ENCODE measurements at regions not wholly inside any gene's neighbourhood (a gene's known extent, or its start where the extent isn't known, plus 50 kb on each side); places are given as distances from the start of the nearest gene placed in this dataset.

DNA sequence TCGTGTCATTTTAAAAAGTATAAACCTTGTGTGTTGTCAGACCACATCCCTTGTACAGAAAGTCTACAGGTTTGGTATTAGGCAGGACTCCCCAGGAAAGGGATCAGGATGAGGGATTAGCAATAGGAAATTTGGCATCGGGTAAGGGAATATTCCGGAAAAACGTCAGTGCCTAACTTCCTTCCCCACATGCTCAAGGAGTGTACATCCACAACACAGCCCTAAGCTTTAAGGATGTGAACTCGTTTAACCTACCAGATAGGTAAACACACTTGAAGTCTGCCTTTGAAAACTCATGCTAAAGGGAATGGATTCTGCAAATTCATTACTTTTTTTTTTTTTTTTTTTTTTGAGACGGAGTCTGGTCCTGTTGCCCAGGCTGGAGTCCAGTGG is 194.9 kb downstream of the SKIDA1 start:
- TF ChIP-seq ZFX (IDR thresholded peaks at IDR 0.05; ENCODE audit: borderline replicate concordance): no peak
- TF ChIP-seq, protein P1, sequence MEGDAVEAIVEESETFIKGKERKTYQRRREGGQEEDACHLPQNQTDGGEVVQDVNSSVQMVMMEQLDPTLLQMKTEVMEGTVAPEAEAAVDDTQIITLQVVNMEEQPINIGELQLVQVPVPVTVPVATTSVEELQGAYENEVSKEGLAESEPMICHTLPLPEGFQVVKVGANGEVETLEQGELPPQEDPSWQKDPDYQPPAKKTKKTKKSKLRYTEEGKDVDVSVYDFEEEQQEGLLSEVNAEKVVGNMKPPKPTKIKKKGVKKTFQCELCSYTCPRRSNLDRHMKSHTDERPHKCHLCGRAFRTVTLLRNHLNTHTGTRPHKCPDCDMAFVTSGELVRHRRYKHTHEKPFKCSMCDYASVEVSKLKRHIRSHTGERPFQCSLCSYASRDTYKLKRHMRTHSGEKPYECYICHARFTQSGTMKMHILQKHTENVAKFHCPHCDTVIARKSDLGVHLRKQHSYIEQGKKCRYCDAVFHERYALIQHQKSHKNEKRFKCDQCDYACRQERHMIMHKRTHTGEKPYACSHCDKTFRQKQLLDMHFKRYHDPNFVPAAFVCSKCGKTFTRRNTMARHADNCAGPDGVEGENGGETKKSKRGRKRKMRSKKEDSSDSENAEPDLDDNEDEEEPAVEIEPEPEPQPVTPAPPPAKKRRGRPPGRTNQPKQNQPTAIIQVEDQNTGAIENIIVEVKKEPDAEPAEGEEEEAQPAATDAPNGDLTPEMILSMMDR (IDR thresholded peaks at IDR 0.05): no peak
- no peak overlapping the region for H3K27ac ChIP-seq

GRCh38 chr10:21329995-21330627 is 195.4 kb downstream of the SKIDA1 start:
- TF ChIP-seq, protein P1 (IDR thresholded peaks at IDR 0.05): no peak
- TF ChIP-seq ZFX (IDR thresholded peaks at IDR 0.05; ENCODE audit: borderline replicate concordance): no peak
- no peak overlapping the region for H3K27ac ChIP-seq

DNA sequence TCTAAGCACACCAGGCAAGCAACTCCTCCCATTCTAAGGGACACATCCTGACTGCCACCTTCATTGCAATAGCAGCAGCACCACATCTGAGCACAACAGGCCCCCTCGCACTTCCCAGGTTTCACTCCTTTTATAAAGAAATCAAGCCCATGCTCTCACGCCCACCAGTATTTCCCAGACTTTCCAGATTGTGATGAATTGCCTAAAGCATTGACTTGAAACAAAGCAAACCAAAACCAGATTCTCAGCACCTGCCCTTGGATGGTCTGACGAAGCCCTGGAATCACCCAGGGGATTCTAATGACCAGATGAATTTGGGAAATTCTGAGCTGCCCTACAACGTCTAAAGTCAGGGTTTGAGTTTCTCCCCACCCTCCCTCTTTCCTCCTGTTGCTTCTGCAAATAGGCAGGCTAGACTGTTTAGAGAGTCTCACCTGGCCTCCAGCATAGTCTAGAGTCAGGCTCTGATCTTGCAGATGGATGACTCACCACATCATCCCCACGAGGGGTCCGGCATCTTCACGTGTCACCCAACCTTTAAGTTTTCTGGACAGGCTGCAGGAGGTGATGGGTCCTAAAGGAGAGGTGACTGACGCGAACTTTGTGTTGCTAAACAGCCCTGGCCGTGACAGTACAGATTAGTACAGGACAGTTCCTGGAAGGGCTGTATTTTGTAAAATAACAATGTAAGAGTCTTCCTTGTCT is 198.0 kb downstream of the SKIDA1 start:
- TF ChIP-seq ZFX (IDR thresholded peaks at IDR 0.05; ENCODE audit: borderline replicate concordance): no peak
- TF ChIP-seq, protein P1 (IDR thresholded peaks at IDR 0.05): no peak
- no peak overlapping the region for H3K27ac ChIP-seq

DNA sequence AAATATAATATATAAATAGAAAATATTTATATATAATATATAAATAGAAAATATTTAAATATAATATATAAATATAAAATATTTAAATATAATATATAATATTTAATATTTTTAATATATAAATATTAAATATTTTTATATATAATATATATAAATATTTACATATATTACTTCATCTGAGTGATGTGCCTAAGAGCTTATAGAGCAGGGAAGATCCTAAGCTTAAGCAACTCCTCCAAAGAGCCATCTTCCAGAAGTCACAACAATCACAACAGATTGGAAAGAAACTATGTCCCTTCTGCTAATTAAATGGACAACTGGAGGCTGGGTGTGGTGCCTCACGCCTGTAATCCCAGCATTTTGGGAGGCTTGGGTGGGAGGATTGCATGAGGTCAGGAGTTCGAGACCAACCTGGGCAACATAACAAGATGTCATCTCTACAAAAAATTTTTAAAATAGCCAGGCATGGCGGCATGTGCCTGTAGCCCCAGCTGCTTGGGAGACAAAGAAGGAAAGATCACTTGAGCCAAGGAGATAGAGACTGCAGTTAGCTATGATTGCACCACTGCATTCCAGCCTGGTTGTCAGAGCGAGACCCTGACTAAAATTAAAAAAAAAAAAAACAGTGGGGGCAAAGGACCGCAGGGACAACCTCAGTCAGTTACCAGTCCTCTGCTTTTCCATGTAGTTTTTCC is 198.7 kb downstream of the SKIDA1 start:
- H3K27ac ChIP-seq: no peak overlapping the region
- no peak for TF ChIP-seq ZFX (IDR thresholded peaks at IDR 0.05; ENCODE audit: borderline replicate concordance)
- TF ChIP-seq, protein P1 (IDR thresholded peaks at IDR 0.05): no peak

- no peak for TF ChIP-seq ZFX (IDR thresholded peaks at IDR 0.05; ENCODE audit: borderline replicate concordance)
- TF ChIP-seq, protein P1 (IDR thresholded peaks at IDR 0.05): no peak
- H3K27ac ChIP-seq: no peak overlapping the region
These were observed 206.8 kb downstream of the SKIDA1 start for GRCh38 chr10:21318540-21319167.

DNA sequence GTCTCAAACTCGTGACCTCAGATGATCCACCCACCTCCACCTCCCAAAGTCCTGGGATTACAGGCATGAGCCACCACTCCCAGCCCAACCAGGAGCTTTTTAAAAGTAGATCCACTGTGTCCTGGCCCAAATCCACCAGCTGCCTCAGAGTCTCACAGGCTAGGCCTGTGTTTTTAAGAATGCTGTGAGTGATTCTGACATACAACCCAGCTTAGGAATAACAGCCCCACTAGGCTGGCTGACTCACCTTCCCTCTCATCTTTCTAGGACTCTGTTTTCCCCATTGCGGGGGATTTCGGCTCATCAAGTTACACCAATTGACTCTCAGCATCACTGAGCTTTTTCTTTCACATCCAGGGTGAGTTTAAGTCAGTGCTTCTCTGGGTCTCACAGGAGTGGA is 207.6 kb downstream of the SKIDA1 start:
- TF ChIP-seq, protein P1 (IDR thresholded peaks at IDR 0.05): no peak
- TF ChIP-seq ZFX (IDR thresholded peaks at IDR 0.05; ENCODE audit: borderline replicate concordance): no peak
- no peak overlapping the region for H3K27ac ChIP-seq
